NT2/D1 (cell line): ENCODE measurements at regions not wholly inside any gene's neighbourhood (a gene's known extent, or its start where the extent isn't known, plus 50 kb on each side); places are given as distances from the start of the nearest gene placed in this dataset.

Experiments used
- SUZ12 ChIP-seq: IDR thresholded peaks from 2 replicates; pipeline ENCODE4 v1.6.1; 2011; ENCODE audit not compliant: insufficient read length, insufficient read depth; ENCODE audit errors: extremely low read depth
- YY1 ChIP-seq: IDR thresholded peaks from 2 replicates; pipeline ENCODE4 v1.6.1; 2011; ENCODE audit not compliant: insufficient read length, insufficient read depth
- ZNF274 ChIP-seq: IDR thresholded peaks from 2 replicates; pipeline ENCODE4 v1.6.1; 2011; ENCODE audit warnings: mild to moderate bottlenecking, low read depth, low read length

DNA sequence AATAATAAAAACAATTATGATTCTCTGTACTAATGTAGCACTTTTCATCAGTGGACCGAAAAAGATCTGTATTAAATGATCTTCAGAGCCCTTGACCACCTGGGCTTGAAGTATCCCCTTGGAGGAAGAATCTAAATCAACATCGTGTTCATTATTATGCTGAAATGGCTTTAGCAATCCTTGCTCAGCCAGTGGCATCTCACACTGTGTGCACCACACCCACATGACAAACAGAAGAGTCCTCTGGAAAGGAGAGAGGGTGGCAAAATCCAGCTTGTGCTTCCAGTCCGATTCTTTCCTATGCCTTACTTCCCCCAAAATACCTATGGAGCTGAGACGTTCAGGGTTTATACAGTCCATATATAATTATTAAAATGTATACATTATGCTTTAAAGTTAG is 318.5 kb upstream of the RUNX1 start:
- no peak for TF ChIP-seq YY1
- TF ChIP-seq SUZ12: no peak
- TF ChIP-seq ZNF274: no peak
